ENCODE measurements at regions not wholly inside any gene's neighbourhood (a gene's known extent, or its start where the extent isn't known, plus 50 kb on each side); places are given as distances from the start of the nearest gene placed in this dataset.
A peak's percentile ranks its signal among the peaks of the same experiment; 100 is the strongest.

DNA sequence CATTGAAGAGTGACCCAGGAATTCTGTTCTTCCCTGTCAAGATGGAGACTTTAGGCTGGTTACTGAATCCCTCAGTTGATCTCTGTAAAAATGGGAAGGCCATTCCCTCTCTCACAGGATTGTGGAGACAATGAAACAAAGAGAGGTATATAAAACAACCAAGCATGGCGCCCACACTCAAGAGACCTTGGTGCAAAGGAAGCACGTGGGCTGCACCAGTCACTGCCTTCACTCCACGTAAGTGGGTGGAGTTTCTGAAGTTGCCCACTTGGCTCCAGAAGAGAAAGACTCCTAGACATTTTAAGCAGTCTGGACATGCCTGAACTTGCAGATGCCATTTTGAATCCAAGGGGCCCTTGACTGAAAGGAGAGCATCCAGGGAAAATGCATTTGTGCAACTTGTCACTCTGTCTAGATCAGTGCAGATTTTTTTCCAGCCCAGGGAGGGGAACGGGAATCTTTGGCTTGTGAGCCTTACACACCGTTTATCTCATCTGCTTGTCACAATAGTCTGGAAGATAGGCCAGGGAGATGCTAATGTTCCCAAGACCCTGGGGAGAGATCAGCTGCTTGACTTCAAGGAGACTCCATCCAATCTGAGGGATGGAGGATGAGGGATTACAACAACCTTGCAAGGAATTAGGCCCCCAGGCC, 96.9 kb upstream of the TBX3 start:
- DNase-seq (ENCODE audit: low spot score), result no peak

DNA sequence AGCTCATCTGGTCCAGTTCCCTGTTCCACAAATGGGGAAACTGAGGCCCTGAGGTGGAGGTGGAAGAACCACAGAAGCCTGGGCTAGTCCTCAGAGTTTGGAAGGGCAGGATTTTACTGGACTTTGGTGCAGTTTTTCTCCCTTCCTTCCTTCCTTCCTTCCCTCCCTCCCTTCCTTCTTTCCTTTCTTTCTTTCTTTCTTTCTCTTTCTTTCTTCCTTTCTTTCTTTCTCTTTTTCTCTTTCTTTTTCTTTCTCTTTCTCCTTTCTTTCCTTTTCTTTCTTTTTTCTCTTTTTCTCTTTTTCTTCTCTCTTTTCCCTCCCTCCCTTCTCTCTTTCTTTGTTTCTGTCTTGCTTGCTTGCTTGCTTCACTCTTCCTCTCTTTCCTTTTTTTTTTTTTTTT, 95.7 kb upstream of the TBX3 start:
- DNase-seq (ENCODE audit: low spot score), result no peak

DNA sequence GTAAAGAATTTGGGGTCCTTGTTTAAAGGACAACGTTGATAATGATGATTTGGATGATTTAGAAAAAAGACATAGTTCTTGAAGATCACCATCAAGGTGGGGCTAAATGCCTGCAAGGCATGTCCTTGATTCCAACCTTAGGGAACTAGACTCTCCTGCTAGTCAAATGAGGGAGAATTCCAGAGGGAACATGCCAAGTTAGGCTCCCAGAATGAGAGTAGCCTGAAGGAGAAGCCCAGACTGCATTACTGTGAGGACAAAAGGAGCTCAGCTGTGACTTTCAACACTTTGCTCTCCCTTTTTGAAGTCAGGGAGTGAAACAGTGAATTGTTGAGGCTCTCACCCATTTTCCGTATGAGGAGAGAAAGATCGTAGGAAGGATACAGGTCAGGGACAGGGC, 95.2 kb upstream of the TBX3 start:
- DNase-seq (ENCODE audit: low spot score), result no peak

DNA sequence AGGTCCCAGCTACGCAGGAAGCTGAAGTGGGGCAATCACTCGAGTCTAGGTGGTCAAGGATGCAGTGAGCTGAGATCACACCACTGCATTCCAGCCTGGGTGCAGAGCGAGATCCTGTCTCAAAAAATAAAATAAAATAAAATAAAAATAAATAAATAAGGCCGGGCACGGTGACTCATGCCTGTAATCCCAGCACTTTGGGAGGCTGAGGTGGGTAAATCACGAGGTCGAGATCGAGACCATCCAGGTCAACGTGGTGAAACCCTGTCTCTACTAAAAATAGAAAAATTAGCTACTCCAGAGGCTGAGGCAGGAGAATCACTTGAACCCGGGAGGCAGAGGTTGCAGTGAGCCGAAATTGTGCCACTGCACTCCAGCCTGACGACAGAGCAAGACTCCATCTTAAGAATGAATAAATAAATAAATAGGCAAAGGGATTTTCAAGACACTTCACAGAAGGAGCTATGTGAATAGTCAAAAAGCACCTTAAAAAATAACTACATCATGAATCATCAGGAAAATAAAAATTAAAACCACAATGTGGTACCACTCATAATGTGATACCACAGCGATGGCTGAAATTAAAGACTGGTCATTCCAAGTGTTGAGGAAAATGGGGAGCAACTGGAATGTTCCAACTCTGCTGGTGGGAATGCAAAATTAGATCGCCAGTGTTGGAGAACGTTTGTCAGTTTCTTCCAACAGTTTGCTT, 92.9 kb upstream of the TBX3 start:
- DNase-seq (ENCODE audit: low spot score), result no peak

DNA sequence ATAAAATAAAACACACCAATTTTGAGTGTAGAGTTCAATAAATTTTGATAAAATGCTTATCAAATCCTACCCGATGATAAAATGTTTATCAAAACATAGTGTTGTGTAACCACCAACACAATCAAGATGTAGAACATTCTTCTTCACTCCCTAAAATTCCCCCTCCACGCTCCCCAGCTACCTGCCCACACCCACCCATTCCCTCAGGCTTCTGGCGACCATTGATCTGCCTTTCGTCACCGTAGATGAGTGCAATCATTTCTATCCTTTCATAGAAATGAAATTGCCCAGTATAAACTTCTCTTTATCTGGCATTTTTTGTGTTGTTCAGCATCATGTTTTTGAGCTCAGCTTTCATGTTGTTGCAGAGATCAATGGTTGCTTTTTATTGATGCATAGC, 90.7 kb upstream of the TBX3 start:
- DNase-seq (ENCODE audit: low spot score), result no peak

DNA sequence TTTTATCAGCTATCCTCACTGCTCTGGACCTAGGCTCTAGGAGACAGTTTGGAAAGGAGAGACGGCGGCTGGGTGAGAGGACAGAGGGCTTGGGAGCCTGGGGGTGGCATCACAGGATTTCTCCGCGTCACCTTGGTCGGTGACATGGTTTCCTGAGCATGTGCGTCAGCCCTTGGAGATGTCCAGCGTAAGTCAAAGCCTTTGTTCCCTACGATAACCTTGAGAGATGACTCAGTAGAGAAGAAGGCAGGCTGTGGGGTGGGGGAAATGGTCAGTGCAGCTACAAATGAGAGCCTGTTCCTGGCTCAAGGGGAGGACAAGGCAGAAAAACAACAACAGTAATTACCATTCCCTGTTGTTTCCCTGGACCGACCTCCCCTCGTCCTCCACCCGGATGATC, 90.2 kb upstream of the TBX3 start:
- no peak for DNase-seq (ENCODE audit: low spot score)

DNA sequence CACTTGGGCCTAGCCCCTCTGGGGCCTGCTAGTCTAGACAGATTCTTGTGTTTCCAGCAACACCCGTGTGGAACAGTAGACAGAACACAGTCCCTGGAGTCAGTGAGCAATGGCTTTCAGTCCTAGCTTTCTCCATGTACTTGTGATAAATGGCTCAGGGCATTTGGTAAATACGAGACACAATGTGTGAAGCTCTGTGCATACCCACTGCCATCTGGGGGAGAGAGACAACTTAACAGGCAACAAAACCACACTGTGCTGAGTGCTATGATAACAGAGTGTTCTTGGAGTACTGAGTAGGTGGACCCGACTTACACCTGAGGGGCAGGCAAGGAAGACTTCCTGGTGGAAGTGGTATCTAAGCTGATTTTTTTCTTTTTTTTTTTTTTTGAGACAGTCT, 86.3 kb upstream of the TBX3 start:
- no peak for DNase-seq (ENCODE audit: low spot score)

DNA sequence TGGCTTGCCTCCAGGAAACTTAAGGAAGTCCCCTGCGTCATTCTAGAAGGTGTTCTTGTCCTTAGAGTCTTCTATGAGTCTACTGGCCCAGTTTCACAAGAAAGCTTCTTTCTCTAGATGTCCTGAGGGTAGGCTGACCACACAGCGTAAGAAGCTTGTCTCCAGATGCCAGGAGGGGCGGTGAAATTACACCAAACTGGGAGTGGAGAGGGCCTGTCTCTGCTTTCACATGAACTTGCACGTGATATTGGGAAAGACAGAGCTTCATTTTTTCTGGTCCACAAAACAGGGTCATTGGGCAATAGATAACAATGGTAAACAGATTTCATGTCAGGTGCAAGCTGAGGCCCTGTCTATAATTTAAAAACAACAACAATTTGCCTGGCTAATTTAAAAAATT, 85.7 kb upstream of the TBX3 start:
- DNase-seq (ENCODE audit: low spot score), result no peak

DNA sequence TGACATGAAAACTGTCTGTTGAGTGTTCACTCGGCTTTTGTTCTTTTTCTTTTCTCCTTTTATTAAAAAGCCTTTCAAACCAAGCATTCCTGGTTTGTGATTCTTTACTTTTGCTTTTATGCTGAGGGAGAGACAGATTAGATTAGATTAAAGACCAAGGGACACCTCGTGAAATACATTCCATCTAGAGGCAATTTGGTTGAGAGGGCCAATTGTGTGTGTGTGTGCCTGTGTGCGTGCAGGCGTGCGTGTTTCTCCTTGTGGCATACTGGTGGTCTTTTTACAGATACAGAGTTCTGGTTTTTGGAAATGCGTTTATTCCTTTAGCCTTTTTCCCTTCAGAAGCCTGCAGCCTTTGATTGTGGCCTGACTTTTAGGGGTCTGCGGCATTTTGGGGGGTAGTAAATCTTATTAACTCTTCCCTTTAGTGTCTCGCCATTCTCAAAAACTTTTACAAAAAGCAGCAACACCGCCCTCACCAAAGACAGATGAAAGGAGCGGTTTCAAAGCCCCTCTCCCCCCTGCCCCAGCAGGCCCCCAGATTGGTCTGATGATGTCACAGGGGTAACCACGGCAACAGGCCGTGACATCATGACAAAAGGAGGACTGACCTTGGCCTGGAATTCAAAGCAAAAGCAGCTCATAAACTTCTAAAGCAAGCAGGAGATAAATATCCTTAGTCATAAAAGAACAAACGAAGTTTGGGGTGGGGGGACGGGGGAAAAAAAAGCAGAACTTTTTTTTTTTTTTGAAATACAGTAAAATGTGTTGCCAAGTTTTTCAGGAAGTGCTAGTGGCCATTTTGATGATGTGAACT, 84.1 kb upstream of the TBX3 start:
- DNase-seq (ENCODE audit: low spot score), result no peak

DNA sequence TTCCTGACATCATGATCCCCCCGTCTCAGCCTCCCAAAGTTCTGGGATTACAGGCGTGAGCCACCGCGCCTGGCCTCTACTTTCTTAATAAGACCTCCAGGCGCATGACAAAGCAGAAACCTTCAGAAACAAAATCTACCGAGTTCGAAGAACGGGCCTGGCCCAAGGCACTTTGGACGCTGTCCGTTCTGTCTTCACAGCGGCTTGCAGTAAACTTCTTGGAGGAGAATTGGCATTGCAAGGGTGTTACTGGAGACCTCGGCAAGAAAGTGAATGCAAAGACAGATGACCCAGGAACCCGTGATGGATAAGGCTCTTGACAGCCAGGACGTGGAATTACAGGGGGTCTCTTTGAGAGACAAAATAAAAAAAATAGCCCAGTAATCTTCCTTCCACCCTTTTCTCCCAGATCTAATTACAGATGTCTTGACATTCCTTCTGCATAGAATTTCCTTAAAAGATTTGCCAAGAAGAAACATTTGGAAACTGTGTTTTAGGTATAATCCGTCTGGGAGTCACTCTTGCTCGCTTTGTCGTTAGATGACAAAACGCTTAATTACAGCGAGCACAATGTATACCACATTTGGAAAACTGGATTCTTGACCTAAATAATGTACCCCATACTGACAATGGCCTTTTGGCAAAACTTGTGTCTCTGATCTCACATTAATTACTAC, 83.2 kb upstream of the TBX3 start:
- DNase-seq (ENCODE audit: low spot score), result no peak

DNA sequence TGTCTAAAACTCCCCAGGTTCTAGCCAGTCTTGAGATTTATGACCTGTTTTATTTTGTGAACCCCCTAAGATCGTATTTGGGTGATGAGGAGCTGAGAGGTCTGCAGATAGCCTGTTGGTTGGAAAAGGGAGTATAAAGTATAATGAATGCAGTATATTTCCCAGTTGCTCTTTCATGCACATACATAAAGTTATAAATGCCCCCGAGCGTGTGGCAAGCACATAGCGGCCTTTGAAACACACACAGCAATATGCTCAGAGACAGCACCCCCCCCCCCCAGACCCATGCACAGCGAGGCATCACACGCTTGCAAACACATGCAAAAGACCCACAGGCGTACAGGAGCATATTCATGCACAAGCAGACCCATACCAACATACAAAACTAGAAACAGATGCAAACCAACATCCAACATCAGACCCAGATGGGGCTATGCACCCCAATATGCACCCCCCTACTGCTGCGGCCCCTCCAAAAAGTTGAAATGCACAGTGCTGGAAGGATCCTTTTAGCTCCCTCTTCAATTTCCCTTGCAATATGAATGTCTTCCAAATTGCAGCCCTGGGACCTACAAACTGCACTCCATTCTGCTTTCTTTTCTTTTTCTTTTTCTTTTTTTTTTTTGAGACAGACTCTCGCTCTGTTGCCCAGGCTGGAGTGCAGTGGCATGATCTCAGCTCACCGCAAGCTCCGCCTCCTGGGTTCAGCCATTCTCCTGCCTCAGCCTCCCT, 82.2 kb upstream of the TBX3 start:
- DNase-seq (ENCODE audit: low spot score), result no peak

DNA sequence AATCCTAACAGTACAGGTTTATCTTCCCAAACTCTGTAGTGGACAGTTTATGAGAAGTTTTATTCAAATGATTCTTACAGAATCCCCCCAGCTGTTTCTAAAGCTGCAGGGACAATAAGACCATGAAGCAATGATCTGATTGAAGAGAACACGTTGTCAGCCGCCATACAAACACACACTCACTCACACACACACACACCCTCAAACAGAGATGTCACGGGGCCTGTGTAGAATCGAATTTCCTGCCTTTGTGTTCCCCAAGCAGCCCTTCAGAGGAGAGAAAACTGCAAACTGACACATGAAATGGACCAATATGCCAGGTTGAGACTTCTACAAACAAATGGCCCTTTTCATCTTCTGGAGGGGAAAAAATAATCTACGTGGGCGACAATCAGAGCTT, 80.5 kb upstream of the TBX3 start:
- DNase-seq (ENCODE audit: low spot score), result no peak

DNA sequence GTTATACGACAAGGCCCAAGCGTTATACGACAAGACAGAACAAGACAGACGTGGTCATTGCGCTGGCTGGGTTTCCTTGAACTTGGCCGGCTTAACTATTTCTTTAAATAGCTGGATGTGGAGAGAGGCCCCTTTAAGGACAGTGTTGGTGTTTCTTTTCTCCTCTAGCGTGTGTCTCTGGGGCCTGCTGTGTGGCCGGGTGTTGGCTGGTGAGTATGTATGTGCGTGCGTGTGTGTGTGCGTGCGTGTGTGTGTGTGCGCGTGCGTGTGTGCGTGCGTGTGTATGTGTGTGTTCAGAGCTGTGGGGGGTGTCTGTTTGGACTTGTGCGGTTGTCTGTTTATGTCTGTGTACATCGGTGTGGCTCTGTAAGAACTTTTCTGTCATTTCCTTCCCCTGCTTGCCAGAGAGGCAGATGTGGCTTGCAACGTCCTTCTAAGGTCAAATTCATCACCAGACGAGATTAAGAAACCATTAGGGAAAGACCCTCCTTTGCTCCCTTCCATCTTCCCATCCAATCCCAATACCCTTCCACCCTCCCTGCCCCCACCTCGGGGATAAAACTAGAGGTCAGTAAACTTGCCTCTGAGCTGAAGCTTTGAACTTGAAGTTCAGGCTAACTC, 78.6 kb upstream of the TBX3 start:
- DNase-seq (ENCODE audit: low spot score), result no peak

DNA sequence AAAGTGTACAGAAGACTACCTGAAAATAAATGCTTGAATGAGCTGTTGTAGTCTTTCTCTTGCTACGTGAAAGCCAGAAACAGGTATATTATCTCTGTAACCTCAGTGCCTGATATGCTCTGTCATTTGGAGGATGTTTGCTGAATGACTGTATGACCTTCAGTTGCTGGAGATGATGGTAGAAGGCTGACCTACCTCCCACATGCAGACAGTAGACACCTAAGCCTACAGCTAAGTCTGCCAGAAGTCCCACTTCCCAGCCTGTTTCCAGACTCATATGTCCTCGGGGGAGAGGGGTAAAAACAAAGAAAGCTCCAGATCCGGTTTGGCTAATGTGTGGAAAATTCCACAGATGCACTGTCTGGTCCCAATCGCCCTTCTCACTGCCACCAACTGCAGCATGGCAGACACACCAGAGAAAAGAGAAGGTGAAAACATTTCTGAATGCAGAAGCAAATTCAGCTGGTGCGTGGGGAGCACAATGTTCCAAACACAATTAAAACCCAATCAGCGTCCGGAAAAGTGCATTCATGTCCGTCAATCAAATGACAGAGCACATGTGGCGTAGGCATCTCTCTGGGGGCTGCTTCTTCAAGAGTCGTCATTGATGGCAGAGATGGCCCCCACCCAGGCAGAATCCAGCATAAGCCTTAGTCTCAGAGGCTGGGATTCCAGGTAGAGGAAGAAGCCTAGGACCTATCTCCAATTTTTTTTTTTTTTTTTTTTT, 76.3 kb upstream of the TBX3 start:
- DNase-seq (ENCODE audit: low spot score), result no peak

DNA sequence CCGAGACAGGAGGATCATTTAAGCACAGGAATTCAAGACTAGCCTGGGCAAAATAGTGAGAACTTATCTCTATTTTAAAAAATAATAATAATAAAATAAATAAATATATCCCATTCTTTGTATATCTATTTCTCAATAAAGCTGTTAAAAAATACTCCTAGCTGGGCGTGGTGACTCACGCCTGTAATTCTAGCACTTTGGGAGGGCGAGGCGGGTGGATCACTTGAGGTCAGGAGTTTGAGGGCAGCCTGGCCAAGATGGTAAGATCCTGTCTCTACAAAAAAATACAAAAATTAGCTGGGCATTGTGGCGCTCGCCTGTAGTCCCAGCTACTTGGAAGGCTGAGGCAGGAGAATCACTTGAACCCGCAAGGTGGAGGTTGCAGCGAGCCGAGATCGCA, 75.7 kb upstream of the TBX3 start:
- DNase-seq (ENCODE audit: low spot score), result no peak

DNA sequence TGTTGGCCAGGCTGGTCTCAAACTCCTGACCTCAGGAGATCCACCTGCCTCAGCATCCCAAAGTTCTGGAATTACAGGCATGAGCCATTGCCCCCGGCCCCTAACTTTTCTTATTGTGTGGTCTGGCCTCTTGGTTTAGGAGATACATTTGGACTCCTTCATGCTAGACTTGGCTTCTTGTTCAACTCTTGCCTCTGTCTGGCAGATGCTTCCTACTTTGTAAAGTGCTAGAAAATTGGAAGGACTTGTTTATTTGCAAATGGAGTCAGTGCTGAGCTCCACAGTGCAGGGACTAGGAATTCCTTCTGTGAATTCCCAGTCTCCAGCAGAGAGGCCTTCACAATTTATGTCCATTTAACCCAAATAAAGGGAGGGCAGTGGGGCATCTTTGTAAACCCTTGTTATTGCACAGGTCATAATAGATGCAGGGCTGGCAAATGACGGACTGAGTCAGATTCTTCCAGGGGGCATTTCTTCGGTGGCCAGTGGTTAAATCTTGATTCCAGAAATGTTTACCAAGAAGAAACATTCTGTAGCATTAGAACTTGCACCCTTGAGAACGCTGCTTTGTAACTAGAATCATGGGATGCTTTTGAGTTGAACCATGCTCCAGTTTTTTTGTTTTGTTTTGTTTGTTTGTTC, 73.8 kb upstream of the TBX3 start:
- DNase-seq (ENCODE audit: low spot score), result no peak

DNA sequence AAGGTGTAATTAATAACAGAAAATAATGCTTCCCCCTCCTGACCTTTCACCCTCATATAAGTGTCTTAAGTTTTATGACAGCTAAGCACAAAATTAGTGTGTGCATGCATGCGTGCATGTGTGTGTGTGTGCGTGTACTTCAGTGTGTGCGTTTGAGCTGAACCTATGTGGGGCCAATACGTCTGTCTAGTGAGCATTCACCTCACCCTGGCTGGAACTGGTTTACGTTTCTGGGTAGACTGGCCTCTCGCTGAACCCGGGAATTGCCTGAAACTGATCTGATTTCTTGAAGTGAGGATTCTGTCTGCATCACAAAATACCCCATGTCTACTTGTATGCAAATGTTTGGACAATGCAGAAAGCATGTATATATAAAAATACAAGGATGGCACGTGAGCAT, 68.2 kb upstream of the TBX3 start:
- no peak for DNase-seq (ENCODE audit: low spot score)

DNA sequence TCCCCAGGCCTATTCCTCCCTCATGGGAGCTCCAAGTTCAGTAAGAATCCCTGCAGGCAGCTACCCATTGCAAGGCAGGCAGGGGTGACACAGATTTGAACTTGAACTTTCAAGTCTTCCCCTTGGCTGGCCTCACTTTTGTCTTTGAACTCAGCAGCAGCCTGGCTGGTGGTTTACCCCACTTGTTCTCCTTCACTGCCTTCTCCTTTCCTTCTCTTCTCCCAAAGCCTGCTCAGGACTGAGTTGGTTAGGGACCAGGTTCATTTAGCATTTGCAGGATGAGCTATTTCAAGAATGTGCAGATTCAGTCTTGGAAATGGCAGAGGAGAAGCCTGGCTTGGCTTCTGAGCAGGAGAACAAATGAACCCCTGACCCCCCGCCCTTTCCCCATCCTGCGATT, 67.7 kb upstream of the TBX3 start:
- DNase-seq (ENCODE audit: low spot score), result no peak

DNA sequence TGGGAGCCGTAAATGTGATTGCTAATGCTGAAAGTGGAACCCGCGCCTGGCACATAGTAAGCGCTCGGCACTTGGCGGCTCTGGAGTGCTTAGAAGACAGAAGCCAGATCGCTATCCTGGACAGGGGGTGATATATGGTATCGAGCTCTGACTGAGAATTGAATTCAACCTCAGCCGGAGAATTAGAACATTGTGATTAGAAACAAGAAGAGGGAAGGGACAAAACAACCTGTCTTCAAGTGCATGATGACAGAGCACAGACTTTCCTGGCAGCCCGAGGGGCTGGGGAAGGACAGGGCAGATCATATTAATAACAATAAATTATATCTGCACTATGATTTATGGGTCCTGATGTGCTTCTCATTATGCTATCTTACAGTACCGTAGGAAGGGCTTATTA, 66.9 kb upstream of the TBX3 start:
- peak; percentile 83 for DNase-seq (ENCODE audit: low spot score)

DNA sequence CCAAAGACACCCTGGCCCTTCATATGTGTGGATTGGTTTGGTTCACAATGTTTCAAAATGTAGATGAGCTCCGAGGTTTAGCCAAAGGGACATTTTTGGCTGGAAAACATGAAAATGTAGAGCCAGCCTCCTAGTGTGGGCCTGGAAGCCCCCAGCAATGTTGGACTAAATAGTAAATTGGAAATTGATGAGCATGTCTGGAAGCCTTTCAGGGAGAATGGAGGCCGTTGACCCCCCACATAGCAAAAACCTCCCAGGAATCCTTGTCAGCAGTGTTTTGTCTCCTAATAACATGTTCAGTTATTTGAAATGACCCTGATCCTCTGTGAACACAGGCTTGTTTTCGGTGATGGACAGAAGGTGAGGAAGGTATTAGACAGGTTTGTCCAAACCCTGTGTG, 65.1 kb upstream of the TBX3 start:
- no peak for DNase-seq (ENCODE audit: low spot score)
